Esophagus muscularis mucosa (tissue), 4 donors: ENCODE measurements at regions not wholly inside any gene's neighbourhood (a gene's known extent, or its start where the extent isn't known, plus 50 kb on each side); places are given as distances from the start of the nearest gene placed in this dataset.

ENCODE experiments used
- DNase-seq: peaks from one replicate; pipeline ENCODE4 v3.0.0-alpha.2; 2017; ENCODE audit errors: extremely low spot score
- H3K27ac ChIP-seq, 4 donors: fragments of 200-600 bp; sonication (generic); replicated peaks in 1 of 4; 1 replicate in 3 of 4; 2 replicates in 1 of 4; pipeline ENCODE4 v1.5.1; 2016 to 2019; ENCODE audit warnings: mild to moderate bottlenecking in 1 of 4
- H3K27me3 ChIP-seq, 4 donors: fragments of 200-600 bp; sonication (generic); one replicate each; pipeline versions ENCODE4 v1.5.1 to v1.6.0; 2016 to 2019
- H3K36me3 ChIP-seq, 4 donors: fragments of 200-600 bp; sonication (generic); one replicate each; pipeline ENCODE4 v1.5.1; 2016 to 2019
- H3K4me1 ChIP-seq, 4 donors: fragments of 200-600 bp; sonication (generic); one replicate each; pipeline ENCODE4 v1.5.1; 2016 to 2019
- H3K4me3 ChIP-seq, 4 donors: fragments of 200-600 bp; sonication (generic); 1 replicate in 2 of 4; 2 replicates in 2 of 4; pipeline ENCODE4 v1.5.1; 2016 to 2019; ENCODE audit warnings: mild to moderate bottlenecking in 4 of 4, moderate library complexity in 1 of 4
- H3K9me3 ChIP-seq, 4 donors: fragments of 200-600 bp; sonication (generic); 1 replicate in 3 of 4; 2 replicates in 1 of 4; pipeline ENCODE4 v1.5.1; 2016 to 2019
- CTCF ChIP-seq, 3 experiments: fragments of 200-600 bp in 2 of 3; fragments of 450-650 bp in 1 of 3; sonication (generic) in 2 of 3; IDR thresholded peaks; one replicate each; pipeline ENCODE4 v1.5.1; 2017 to 2019; ENCODE audit warnings: antibody characterized with exemption in 3 of 3, mild to moderate bottlenecking in 2 of 3, moderate library complexity in 1 of 3
- EP300 ChIP-seq: sonication (generic); formaldehyde crosslinking; IDR thresholded peaks from one replicate; pipeline ENCODE4 v1.6.1; 2017; ENCODE audit warnings: antibody characterized with exemption
- POLR2A ChIP-seq: fragments of 450-650 bp; IDR thresholded peaks from one replicate; pipeline ENCODE4 v1.6.1; 2017; ENCODE audit warnings: antibody characterized with exemption, moderate library complexity, mild to moderate bottlenecking, low read depth
- POLR2AphosphoS5 ChIP-seq, 2 donors: sonication (generic); formaldehyde crosslinking; IDR thresholded peaks; one replicate each; pipeline ENCODE4 v1.6.1; 2017; ENCODE audit warnings: antibody characterized with exemption in 2 of 2
- WGBS: methylation state at CpG from one replicate; pipeline ENCODE4 v1.1.5; 2018; 5-methylcytosine and 5-hydroxymethylcytosine counted together
- intact Hi-C: fragments of 100-400 bp; cut with DNase I; formaldehyde crosslinking; loops from one replicate; pipeline ENCODE4 v1.15.1; 2023

- Histone ChIP-seq H3K36me3 (no peaks in the 10 kb centered on the region), H3K27me3 (no peaks in the 10 kb centered on the region), H3K4me3 (no peak overlapping the region), H3K27ac (no peak overlapping the region), H3K9me3 (no peaks in the 10 kb centered on the region), H3K4me1 (no peaks in the 10 kb centered on the region)
- intact Hi-C loops, result no loop called here
- DNase-seq, result no peak
- 84% methylated on average over 5 of the region's 5 CpGs for WGBS
- TF ChIP-seq POLR2A (no peak), EP300 (no peak), CTCF (IDR thresholded peaks at IDR 0.05) (no peak), POLR2AphosphoS5 (IDR thresholded peaks at IDR 0.05) (no peak)
Observed at GRCh38 chr3:22606461-22606860, 596.7 kb upstream of the UBE2E2 start.

- TF ChIP-seq POLR2AphosphoS5 (IDR thresholded peaks at IDR 0.05), result no peak
- no peak for TF ChIP-seq EP300
- TF ChIP-seq CTCF (IDR thresholded peaks at IDR 0.05), result no peak
- no peak for TF ChIP-seq POLR2A
Observed at GRCh38 chr3:22606938-22607337, 596.2 kb upstream of the UBE2E2 start.

DNA sequence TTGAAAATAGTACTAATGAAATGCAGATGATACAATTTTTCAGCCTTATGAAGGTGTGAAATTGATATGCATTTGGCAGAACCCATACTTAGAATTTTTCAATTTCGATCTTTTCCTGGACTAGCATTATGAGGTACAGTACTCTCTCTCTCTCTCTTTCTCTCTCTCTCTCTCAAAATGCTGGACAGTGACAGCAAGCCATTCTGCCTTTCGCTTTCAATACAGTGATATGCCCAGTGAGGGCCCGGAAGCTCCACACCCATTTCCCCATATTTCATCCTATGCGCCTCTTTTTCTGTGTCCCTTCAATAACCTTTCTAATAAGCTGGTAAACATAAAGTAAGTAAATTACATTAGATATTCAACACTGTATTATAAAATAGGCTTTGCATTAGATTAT, 595.0 kb upstream of the UBE2E2 start:
- DNase-seq, result no peak
- H3K4me1 ChIP-seq, result no peaks in the 10 kb centered on the region
- H3K36me3 ChIP-seq, result no peaks in the 10 kb centered on the region
- intact Hi-C loops, result no loop called here
- no peaks in the 10 kb centered on the region for H3K27me3 ChIP-seq
- H3K27ac ChIP-seq, result no peak overlapping the region
- WGBS, result 93% methylated on average over 4 of the region's 4 CpGs
- TF ChIP-seq EP300 (no peak), POLR2AphosphoS5 (IDR thresholded peaks at IDR 0.05) (no peak), CTCF (IDR thresholded peaks at IDR 0.05) (no peak), POLR2A (no peak)
- no peaks in the 10 kb centered on the region for H3K9me3 ChIP-seq
- no peak overlapping the region for H3K4me3 ChIP-seq

More at GRCh38 chr3:22606938-22607337, 596.2 kb upstream of the UBE2E2 start:
- Histone ChIP-seq H3K36me3 (no peaks in the 10 kb centered on the region), H3K4me1 (no peaks in the 10 kb centered on the region), H3K9me3 (no peaks in the 10 kb centered on the region), H3K4me3 (no peak overlapping the region), H3K27me3 (no peaks in the 10 kb centered on the region), H3K27ac (no peak overlapping the region)
- intact Hi-C loops, result no loop called here
- DNase-seq, result no peak
- WGBS, result 86% methylated on average over 3 of the region's 3 CpGs

DNA sequence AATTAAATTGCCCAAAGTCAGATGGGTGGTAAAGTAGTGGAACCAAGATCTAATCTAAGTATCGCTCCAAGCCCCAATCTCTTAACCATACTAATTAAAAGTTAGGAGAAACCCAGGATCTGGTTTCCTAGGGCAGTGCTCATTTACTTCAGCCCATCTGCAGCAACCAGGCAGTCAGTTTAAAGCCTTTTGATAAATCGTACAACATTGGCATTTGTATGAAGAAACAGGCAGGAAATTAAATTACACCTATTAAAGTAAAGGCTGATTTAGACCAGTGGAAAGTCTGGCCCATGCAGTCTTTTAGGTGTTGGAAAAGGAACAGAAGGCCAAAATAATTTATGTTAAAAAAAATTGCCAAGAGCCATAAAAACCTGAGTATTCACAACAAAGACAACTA, 594.4 kb upstream of the UBE2E2 start:
- no peaks in the 10 kb centered on the region for H3K4me1 ChIP-seq
- H3K4me3 ChIP-seq, result no peak overlapping the region
- H3K9me3 ChIP-seq, result no peaks in the 10 kb centered on the region
- intact Hi-C loops, result no loop called here
- H3K27ac ChIP-seq, result no peak overlapping the region
- DNase-seq, result no peak
- no peaks in the 10 kb centered on the region for H3K27me3 ChIP-seq
- H3K36me3 ChIP-seq, result no peaks in the 10 kb centered on the region
- WGBS, result 97% methylated on average over 2 of the region's 2 CpGs
- TF ChIP-seq EP300 (no peak), POLR2A (no peak), CTCF (IDR thresholded peaks at IDR 0.05) (no peak), POLR2AphosphoS5 (IDR thresholded peaks at IDR 0.05) (no peak)

- WGBS, result 88% methylated on average over 1 of the region's 1 CpG
- DNase-seq, result no peak
- intact Hi-C loops, result no loop called here
Observed at GRCh38 chr3:22609139-22609538, 594.0 kb upstream of the UBE2E2 start.

More at GRCh38 chr3:22609139-22609538, 594.0 kb upstream of the UBE2E2 start:
- TF ChIP-seq POLR2A (no peak), CTCF (IDR thresholded peaks at IDR 0.05) (no peak), EP300 (no peak), POLR2AphosphoS5 (IDR thresholded peaks at IDR 0.05) (no peak)
- Histone ChIP-seq H3K4me1 (no peaks in the 10 kb centered on the region), H3K4me3 (no peak overlapping the region), H3K27ac (no peak overlapping the region), H3K27me3 (no peaks in the 10 kb centered on the region), H3K36me3 (no peaks in the 10 kb centered on the region), H3K9me3 (no peaks in the 10 kb centered on the region)
